PFSK-1 (cell line): ENCODE measurements at regions not wholly inside any gene's neighbourhood (a gene's known extent, or its start where the extent isn't known, plus 50 kb on each side); places are given as distances from the start of the nearest gene placed in this dataset.

Experiments used
- POLR2AphosphoS5 ChIP-seq: IDR thresholded peaks from 2 replicates; pipeline ENCODE4 v1.6.1; 2012; ENCODE audit warnings: low read depth, mild to moderate bottlenecking, control low read depth, low read length, moderate library complexity
- TF ChIP-seq, protein P1 (sequence below), 2 experiments: IDR thresholded peaks; 2 replicates each; pipeline versions ENCODE4 v1.6.1 to v1.8.0; 2011 to 2012; ENCODE audit warnings: low read depth in 2 of 2, low read length in 2 of 2, control low read depth in 1 of 2, inconsistent platforms in 1 of 2, mild to moderate bottlenecking in 1 of 2, moderate library complexity in 1 of 2; ENCODE audit not compliant: insufficient read depth in 1 of 2

DNA sequence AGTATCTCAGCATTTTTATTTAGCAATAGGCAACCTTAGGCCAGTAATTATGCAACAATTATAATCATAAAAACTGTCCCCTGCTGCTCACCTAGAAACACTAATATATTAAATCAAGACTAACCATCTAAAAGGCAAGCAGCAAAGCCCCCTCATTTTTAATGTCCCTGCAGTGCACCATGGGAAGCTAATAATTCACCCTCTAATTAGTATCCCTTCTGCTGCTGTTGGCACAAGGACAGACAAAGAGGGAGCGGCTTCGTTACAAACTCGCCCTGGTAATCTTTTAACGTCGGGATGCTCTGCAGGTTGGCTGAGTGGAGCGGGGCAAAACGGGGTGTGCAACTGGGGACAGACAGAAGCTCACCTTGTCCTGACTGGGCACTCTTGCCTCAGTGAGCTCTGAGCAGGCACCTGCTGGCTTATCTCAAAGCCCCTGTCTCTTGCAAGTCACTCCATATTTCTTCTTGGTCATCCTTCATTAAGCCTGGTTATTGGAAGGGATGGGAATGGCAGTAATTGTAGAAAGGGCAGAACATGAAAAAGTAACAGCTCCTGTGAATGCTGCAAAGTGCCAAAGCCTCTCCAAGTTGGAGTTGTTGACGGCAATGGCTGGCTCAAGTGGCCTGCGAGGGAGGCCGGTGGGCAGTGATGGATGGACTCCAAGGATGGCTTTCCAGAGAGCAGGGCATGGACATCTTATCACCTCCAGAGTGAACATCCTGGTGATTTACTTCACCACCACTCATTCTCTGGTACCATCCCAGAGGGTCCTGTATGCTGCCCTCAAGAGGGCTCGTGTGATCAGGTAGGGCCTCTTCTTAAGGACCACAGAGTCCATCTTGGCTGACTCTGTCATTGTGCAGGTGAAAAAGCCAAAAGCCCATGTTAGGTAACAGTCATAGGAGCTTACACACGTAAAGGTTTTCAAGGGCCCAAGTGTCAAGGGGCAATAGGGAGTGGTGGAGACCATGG, 219.6 kb upstream of the N4BP1 start:
- TF ChIP-seq, protein P1, sequence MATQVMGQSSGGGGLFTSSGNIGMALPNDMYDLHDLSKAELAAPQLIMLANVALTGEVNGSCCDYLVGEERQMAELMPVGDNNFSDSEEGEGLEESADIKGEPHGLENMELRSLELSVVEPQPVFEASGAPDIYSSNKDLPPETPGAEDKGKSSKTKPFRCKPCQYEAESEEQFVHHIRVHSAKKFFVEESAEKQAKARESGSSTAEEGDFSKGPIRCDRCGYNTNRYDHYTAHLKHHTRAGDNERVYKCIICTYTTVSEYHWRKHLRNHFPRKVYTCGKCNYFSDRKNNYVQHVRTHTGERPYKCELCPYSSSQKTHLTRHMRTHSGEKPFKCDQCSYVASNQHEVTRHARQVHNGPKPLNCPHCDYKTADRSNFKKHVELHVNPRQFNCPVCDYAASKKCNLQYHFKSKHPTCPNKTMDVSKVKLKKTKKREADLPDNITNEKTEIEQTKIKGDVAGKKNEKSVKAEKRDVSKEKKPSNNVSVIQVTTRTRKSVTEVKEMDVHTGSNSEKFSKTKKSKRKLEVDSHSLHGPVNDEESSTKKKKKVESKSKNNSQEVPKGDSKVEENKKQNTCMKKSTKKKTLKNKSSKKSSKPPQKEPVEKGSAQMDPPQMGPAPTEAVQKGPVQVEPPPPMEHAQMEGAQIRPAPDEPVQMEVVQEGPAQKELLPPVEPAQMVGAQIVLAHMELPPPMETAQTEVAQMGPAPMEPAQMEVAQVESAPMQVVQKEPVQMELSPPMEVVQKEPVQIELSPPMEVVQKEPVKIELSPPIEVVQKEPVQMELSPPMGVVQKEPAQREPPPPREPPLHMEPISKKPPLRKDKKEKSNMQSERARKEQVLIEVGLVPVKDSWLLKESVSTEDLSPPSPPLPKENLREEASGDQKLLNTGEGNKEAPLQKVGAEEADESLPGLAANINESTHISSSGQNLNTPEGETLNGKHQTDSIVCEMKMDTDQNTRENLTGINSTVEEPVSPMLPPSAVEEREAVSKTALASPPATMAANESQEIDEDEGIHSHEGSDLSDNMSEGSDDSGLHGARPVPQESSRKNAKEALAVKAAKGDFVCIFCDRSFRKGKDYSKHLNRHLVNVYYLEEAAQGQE (IDR thresholded peaks at IDR 0.05; ENCODE audit: insufficient read depth in 1 of 2, low read depth in 2 of 2, low read length in 2 of 2): no peak
- no peak for TF ChIP-seq POLR2AphosphoS5
